HG03521 (cell line): ENCODE measurements at regions not wholly inside any gene's neighbourhood (a gene's known extent, or its start where the extent isn't known, plus 50 kb on each side); places are given as distances from the start of the nearest gene placed in this dataset.

Experiments used
- ATAC-seq: cut with Tn5 transposase; IDR thresholded peaks from one replicate; pipeline ENCODE4 v1.9.1; 2021; ENCODE audit warnings: mild to moderate bottlenecking, moderate library complexity; ENCODE audit not compliant: unreplicated experiment

GRCh38 chr13:107767119-107767518, 448.2 kb downstream of the LIG4 start:
- ATAC-seq, result no peak

GRCh38 chr13:107765724-107766401, 449.5 kb downstream of the LIG4 start:
- no peak for ATAC-seq

DNA sequence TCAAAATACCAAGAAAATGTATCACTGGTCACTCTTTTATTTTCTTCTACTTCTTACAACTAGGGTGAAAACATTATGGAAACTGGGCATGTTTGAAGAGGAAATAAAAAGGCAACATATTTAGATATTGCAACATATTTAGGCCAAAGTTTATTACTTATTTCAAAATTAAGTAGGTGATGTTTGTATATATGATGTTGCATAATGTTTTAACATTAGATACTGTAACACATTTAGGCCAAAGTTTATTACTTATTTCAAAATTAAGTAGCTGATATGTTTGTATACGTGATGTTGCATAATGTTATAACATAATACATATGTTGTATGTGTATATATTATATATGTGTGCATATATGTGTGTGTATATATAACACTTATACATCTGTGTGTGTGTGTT, 451.3 kb downstream of the LIG4 start:
- no peak for ATAC-seq

- no peak for ATAC-seq
These were observed 461.6 kb downstream of the LIG4 start for GRCh38 chr13:107753748-107754147.

DNA sequence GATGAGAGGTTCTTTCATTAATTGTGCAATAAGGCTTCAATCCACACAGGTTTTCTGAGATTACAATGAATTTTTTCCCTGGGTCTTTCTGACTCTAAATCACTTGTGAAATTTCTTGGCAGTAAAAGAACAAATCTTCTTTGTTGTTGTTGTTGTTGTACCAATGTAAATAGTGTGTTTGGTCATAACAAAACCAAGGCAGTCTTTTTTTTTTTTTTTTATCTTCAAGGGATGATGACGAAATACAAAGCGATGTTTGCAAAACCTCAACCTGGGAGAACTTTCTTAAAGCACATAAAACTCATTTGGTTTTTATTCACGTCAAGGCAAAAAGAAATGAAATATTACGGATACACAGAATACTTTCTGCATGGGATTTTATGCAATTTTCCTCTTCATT, 462.0 kb downstream of the LIG4 start:
- ATAC-seq, result no peak

GRCh38 chr13:107743983-107744382, 471.4 kb downstream of the LIG4 start:
- ATAC-seq, result no peak

DNA sequence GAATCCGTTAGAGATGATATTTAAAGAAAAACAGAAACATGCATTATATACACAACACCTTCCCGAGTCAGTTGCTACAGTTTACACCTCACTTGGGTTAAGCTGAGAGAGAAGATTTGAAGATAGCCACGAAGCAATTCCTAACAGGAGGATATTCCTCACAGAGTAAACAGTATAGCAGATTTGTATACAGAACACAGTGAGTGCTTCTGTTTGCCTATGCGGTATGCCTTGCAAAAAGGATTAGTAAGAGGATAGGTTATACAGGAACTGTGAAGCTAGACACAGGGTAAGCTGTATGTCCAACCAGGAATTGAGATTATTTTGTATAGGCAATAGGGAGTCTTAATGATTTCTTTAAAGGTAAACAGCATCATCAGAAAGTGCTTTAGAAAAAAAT, 471.8 kb downstream of the LIG4 start:
- no peak for ATAC-seq

GRCh38 chr13:107743100-107743499, 472.2 kb downstream of the LIG4 start:
- no peak for ATAC-seq

- no peak for ATAC-seq
These were observed 472.8 kb downstream of the LIG4 start for GRCh38 chr13:107742544-107742943.

GRCh38 chr13:107738004-107738403, 477.3 kb downstream of the LIG4 start:
- ATAC-seq, result no peak

DNA sequence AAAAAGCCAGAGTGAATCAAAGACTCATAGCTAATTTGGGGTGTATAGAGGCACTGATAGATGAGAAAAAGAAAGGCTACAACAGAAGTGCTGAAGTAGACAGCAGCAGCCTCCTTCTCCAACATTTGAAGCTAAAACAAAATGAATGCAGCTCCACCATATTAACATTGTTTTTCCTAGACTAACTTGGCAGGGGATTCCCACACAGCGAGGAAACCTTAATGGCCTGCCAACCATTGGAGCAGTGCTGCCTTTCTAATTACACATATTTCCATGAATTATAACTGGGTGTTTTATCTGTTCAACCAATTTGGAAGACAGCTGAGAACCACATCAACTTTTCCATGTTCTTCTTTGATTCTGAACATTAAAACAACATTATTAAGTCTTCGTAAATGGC, 478.6 kb downstream of the LIG4 start:
- ATAC-seq, result no peak

GRCh38 chr13:107736170-107736569, 479.2 kb downstream of the LIG4 start:
- no peak for ATAC-seq

DNA sequence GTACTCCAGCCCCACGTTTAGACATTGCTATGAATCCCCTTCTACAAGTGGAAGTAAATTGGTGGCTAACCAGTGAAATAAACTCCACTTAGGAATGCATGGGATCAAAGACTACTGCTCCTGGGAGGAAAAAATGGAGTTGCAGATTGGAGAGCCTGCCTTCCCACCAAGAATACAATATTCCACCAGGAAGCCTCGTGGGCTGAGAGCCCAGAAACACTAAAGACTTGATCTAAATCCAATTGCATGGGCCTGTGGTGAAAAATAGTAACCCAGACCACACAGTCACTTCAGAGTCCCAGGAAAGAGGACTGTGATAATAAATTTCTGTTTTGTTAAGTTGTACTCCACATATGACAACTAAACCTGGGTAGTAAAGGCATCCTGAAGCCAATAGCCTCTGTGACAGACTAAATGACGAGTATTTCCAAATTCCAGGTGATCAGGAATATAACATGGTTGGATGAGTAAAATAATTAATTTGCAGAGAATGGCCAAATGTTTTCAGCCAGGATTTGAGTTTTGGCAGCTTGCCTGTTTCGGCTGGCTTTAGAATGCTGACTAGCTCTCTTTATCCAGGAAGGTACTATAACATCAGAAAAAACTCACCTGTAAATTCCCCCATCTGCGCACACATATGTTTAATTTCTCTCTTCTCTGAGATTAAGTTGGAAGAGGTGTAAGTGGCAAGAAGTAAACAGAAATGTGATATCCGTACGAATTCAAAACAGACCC, 480.3 kb downstream of the LIG4 start:
- ATAC-seq, result no peak

DNA sequence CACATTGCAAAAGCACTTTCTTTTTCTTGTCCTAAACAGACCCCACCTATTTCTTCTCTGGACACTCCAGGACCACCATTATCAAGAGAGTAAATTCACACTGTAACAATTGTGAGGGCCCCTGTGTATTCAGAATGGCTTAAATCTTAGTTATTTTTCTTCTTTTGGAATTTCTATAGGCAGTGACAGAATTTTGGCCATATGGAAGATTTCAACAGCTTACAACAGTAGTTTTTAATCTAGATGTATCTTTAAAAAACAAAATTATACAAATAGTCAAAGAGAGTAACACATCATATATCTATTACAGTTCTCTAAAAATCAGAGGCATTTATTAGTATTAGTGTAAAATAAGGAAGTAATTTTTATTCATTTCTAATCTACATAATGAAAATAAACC, 482.1 kb downstream of the LIG4 start:
- no peak for ATAC-seq

GRCh38 chr13:107730813-107731212, 484.5 kb downstream of the LIG4 start:
- no peak for ATAC-seq

GRCh38 chr13:107721125-107721869, 494.0 kb downstream of the LIG4 start:
- no peak for ATAC-seq

DNA sequence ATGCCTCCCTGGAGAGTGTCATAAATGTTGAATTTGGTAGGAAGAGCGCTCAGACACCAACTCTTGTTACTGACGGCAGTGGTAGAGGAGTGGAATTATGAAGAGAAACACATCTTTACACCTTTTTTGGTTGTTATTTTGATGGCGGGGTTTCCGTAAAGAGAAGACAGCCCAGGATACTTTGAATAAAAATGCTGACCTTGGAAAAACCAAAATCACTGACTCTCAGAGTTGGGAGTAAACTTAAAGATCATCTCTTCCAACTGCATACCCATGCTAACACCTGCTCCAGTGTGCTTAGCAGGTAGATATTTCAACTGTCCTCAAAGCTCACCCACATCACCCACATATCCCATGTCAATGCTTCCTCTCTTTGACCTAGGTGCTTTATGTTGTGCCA, 498.6 kb downstream of the LIG4 start:
- ATAC-seq, result no peak

GRCh38 chr13:107716241-107716640, 499.1 kb downstream of the LIG4 start:
- ATAC-seq, result no peak

GRCh38 chr13:107715496-107715895, 499.8 kb downstream of the LIG4 start:
- ATAC-seq, result no peak

DNA sequence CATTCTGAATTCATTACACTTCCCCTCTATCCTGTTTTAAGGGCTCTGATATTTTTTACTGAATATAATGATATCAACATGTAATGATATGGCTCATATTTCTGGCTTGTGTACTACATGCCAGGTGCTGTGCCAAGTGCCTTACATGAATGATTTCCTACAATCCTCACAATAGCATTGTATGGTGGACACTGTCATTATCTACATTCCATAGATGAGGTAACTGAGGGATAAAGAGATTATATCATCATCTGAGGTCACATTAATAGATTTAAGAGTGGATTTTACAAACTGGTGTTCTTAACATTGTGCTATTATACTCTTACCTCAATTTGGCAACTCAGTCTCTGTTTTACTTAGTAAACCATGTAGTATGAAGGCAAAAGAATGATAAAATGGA, 502.0 kb downstream of the LIG4 start:
- no peak for ATAC-seq

GRCh38 chr13:107712145-107712860, 503.0 kb downstream of the LIG4 start:
- ATAC-seq, result no peak
